GM23248 (cell line): ENCODE measurements at regions not wholly inside any gene's neighbourhood (a gene's known extent, or its start where the extent isn't known, plus 50 kb on each side); places are given as distances from the start of the nearest gene placed in this dataset.

Experiments
- EZH2 ChIP-seq: fragments of 200-600 bp; sonication (generic); IDR thresholded peaks from 2 replicates; pipeline ENCODE4 v1.6.1; 2018; ENCODE audit warnings: antibody characterized with exemption, mild to moderate bottlenecking; ENCODE audit not compliant: insufficient read depth, poor library complexity, severe bottlenecking
- EZH2phosphoT487 ChIP-seq: fragments of 200-600 bp; sonication (generic); IDR thresholded peaks from 2 replicates; pipeline ENCODE4 v1.6.1; 2018; ENCODE audit warnings: antibody characterized with exemption, moderate library complexity, mild to moderate bottlenecking, low read depth; ENCODE audit not compliant: insufficient read depth

GRCh38 chr2:41600460-41600859 lies 447.4 kb upstream of the PKDCC start:
- no peak for TF ChIP-seq EZH2phosphoT487
- TF ChIP-seq EZH2, result no peak
